Prostate gland (tissue), 2 donors: ENCODE measurements at regions not wholly inside any gene's neighbourhood (a gene's known extent, or its start where the extent isn't known, plus 50 kb on each side); places are given as distances from the start of the nearest gene placed in this dataset.
"Not testable (repeated sequence)": the region's sequence is repeated elsewhere in the genome, so short reads cannot be mapped to it uniquely, and the experiment has no call there.

Experiments used
- DNase-seq: peaks from one replicate; pipeline ENCODE4 v3.0.0-alpha.2; 2019; ENCODE audit warnings: low spot score
- H3K27ac ChIP-seq, 2 donors: fragments of 200-600 bp; sonication (generic); 2 replicates each; pipeline ENCODE4 v1.5.1; 2017 to 2019
- H3K27me3 ChIP-seq: fragments of 200-600 bp; sonication (generic); replicated peaks from 2 replicates; pipeline ENCODE4 v1.5.1; 2019; ENCODE audit not compliant: insufficient read depth
- H3K36me3 ChIP-seq, 2 donors: fragments of 200-600 bp; sonication (generic); 1 replicate in 1 of 2; 2 replicates in 1 of 2; pipeline versions ENCODE4 v1.5.1 to v1.8.1; 2017 to 2019
- H3K4me1 ChIP-seq: fragments of 200-600 bp; sonication (generic); replicated peaks from 2 replicates; pipeline ENCODE4 v1.5.1; 2019
- H3K4me3 ChIP-seq, 2 donors: fragments of 200-600 bp; sonication (generic); 2 replicates each; pipeline ENCODE4 v1.5.1; 2017 to 2019
- H3K9me3 ChIP-seq: fragments of 200-600 bp; sonication (generic); 2 replicates; pipeline ENCODE4 v1.5.1; 2017
- POLR2A ChIP-seq: fragments of 450-650 bp; IDR thresholded peaks from one replicate; pipeline ENCODE4 v1.6.1; 2016; ENCODE audit warnings: antibody characterized with exemption, mild to moderate bottlenecking
- POLR2AphosphoS5 ChIP-seq: sonication (generic); formaldehyde crosslinking; IDR thresholded peaks from one replicate; pipeline ENCODE4 v1.6.1; 2017; ENCODE audit warnings: antibody characterized with exemption
- WGBS: methylation state at CpG from one replicate; pipeline ENCODE4 v1.1.5; 2018; 5-methylcytosine and 5-hydroxymethylcytosine counted together
- intact Hi-C: fragments of 100-400 bp; cut with DNase I; formaldehyde crosslinking; loops from one replicate; pipeline ENCODE4 v1.14.2; 2022
- TF ChIP-seq, protein P1 (sequence below), 4 experiments: fragments of 200-600 bp in 2 of 4; fragments of 450-650 bp in 2 of 4; sonication (generic) in 2 of 4; IDR thresholded peaks; 1 replicate in 3 of 4; 2 replicates in 1 of 4; pipeline ENCODE4 v1.5.1; 2016 to 2019; ENCODE audit warnings: antibody characterized with exemption in 4 of 4, mild to moderate bottlenecking in 2 of 4, moderate library complexity in 2 of 4

DNA sequence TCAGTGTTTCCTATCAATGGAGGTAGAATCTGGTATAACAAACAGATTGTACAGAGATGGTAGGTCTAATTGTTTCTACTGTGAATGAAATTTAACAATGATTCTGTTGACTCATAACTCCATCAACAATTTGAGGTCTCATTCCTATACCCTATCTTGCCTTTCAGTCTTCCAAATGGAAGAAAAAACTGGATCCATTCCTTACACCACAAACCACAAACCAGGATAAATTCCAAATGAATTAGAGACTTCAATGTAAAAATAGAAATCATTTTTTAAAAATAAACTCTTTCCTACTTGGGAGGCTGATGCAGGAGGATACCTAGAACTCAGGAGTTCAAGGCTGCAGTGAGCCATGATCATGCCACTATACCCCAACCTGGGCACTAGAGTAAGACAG, 114.4 kb upstream of the WDR44 start:
- H3K9me3 ChIP-seq, result no peaks in the 10 kb centered on the region
- H3K27ac ChIP-seq, result no peak overlapping the region
- no peaks in the 10 kb centered on the region for H3K4me1 ChIP-seq
- intact Hi-C loops, result no loop called here
- no peaks in the 10 kb centered on the region for H3K27me3 ChIP-seq
- TF ChIP-seq POLR2A (no peak), POLR2AphosphoS5 (no peak)
- TF ChIP-seq, protein P1, sequence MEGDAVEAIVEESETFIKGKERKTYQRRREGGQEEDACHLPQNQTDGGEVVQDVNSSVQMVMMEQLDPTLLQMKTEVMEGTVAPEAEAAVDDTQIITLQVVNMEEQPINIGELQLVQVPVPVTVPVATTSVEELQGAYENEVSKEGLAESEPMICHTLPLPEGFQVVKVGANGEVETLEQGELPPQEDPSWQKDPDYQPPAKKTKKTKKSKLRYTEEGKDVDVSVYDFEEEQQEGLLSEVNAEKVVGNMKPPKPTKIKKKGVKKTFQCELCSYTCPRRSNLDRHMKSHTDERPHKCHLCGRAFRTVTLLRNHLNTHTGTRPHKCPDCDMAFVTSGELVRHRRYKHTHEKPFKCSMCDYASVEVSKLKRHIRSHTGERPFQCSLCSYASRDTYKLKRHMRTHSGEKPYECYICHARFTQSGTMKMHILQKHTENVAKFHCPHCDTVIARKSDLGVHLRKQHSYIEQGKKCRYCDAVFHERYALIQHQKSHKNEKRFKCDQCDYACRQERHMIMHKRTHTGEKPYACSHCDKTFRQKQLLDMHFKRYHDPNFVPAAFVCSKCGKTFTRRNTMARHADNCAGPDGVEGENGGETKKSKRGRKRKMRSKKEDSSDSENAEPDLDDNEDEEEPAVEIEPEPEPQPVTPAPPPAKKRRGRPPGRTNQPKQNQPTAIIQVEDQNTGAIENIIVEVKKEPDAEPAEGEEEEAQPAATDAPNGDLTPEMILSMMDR (IDR thresholded peaks at IDR 0.05), result no peak
- no peak for DNase-seq
- H3K36me3 ChIP-seq, result no peaks in the 10 kb centered on the region
- H3K4me3 ChIP-seq, result no peak overlapping the region

DNA sequence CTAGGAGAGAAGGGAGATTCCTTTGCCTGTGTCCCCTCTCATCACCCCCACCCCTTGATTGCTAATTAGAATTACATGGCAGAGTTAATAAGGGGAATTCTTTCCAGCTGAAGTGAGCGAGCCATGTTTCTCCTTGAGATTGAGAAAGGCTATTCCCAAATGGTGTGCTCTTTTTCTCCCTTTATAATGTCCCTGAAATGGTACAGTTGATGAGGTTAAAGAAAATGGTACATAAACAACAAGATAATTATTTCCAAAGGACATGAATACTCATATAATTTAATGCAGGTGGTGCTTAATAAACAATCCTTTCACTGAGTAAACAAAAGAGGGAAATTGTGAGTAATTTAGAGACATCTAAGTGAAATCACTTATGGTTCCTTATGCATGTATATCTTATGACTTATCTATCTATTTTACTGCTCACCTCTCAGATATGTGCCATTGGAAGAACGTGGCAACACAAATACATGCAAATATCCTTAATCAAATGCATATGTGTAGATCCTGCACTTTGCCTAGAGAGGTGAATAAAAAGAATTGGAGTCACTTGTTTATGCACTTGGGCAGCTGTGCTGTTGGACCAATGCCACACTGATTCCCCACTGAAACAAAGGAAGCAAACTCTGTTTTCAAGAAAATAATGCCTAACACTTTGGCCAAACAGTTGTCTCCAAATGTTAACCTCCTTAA, 106.6 kb upstream of the WDR44 start:
- H3K4me3 ChIP-seq, result no peak overlapping the region
- H3K27me3 ChIP-seq, result no peaks in the 10 kb centered on the region
- TF ChIP-seq, protein P1 (IDR thresholded peaks at IDR 0.05), result no peak
- no peak for TF ChIP-seq POLR2AphosphoS5
- TF ChIP-seq POLR2A, result no peak
- H3K9me3 ChIP-seq, result no peaks in the 10 kb centered on the region
- no peaks in the 10 kb centered on the region for H3K36me3 ChIP-seq
- intact Hi-C loops, result no loop called here
- no peak for DNase-seq
- 46% methylated on average over 2 of the region's 2 CpGs for WGBS
- no peaks in the 10 kb centered on the region for H3K4me1 ChIP-seq
- no peak overlapping the region for H3K27ac ChIP-seq

DNA sequence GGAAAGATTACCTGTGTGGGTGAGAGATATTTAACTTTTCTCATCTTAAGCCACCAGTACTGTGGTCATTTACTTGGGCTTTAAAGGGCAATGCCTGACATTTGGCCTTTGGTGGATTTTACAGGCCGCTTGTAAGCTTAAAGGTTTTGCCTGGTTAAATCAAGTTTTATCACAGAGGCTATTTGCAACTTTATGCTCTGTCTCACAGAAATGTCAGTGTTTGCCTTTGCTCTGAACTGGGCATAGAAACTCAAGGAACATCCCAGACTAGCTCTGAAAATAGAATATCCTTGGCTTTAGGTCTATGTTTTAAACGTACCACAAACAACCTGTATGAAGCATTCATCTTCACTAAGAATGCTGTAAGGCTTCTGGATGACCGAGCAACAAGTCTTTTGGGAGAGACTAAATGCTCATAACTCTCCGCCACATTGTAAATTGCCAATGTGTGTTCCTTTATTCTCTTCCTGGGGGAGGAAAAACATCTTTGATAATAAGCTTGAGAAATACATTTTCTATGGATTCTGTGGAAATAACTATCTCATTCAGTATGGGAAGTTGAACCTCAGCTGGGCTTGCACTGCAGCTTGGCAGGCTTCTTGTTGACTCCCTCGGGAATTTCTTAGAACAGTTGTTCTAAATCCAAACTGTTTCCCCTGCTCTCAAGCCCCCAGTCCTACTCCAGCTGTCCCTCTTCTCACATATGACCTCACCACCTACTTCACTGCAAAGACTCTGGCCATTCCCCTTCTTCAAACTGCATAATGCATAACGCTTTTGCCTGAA, 105.8 kb upstream of the WDR44 start:
- no peak overlapping the region for H3K4me3 ChIP-seq
- H3K9me3 ChIP-seq, result no peaks in the 10 kb centered on the region
- TF ChIP-seq, protein P1 (IDR thresholded peaks at IDR 0.05), result no peak
- no peak for TF ChIP-seq POLR2AphosphoS5
- TF ChIP-seq POLR2A, result no peak
- DNase-seq, result no peak
- WGBS, result 63% methylated on average over 6 of the region's 6 CpGs
- intact Hi-C loops, result no loop called here
- H3K27me3 ChIP-seq, result no peaks in the 10 kb centered on the region
- no peaks in the 10 kb centered on the region for H3K36me3 ChIP-seq
- H3K4me1 ChIP-seq, result no peaks in the 10 kb centered on the region
- H3K27ac ChIP-seq, result no peak overlapping the region

DNA sequence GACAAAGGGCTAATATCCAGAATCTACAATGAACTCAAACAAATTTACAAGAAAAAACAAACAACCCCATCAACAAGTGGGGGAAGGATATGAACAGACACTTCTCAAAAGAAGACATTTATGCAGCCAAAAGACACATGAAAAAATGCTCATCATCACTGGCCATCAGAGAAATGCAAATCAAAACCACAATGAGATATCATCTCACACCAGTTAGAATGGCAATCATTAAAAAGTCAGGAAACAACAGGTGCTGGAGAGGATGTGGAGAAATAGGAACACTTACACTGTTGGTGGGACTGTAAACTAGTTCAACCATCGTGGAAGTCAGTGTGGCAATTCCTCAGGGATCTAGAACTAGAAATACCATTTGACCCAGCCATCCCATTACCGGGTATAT, 98.9 kb upstream of the WDR44 start:
- H3K27ac ChIP-seq, H3K4me1 ChIP-seq, H3K4me3 ChIP-seq, H3K27me3 ChIP-seq, H3K9me3 ChIP-seq, DNase-seq, H3K36me3 ChIP-seq, intact Hi-C loops: not testable (repeated sequence)
- no CpG with 5 or more reads among the region's 2 CpGs for WGBS

DNA sequence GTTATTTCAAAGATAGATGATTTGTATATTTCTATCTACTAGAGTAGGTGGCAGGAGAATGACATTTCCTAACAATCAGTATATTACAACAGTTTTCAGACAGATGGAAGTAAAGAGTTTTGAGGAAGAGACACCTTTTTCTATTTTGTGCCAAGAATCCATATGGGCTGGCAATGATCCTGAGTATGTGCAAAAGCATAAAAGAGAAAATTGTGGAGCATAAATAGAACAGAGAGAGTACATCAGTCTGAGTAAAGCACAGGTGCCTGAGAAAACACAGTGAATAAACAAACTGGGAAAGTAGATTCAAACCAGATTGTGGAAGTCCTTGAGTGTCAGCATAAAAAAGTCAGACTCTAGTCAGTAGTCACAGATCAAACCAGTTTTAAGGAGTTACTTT, 96.8 kb upstream of the WDR44 start:
- Histone ChIP-seq H3K27me3 (no peaks in the 10 kb centered on the region), H3K36me3 (no peaks in the 10 kb centered on the region), H3K4me3 (no peak overlapping the region), H3K9me3 (no peaks in the 10 kb centered on the region), H3K27ac (no peak overlapping the region), H3K4me1 (no peaks in the 10 kb centered on the region)
- intact Hi-C loops, result no loop called here
- TF ChIP-seq POLR2A (no peak), POLR2AphosphoS5 (no peak)
- TF ChIP-seq, protein P1 (IDR thresholded peaks at IDR 0.05), result no peak
- DNase-seq, result no peak
